NCI-H82 treated with DMSO at 0.1 percent for 48 hours (cell line): ENCODE measurements at regions not wholly inside any gene's neighbourhood (a gene's known extent, or its start where the extent isn't known, plus 50 kb on each side); places are given as distances from the start of the nearest gene placed in this dataset.

ENCODE experiments used
- DNase-seq: peaks from one replicate; lab custom pipeline; 2025; ENCODE audit not compliant: unreplicated experiment; lab: John Stamatoyannopoulos, UW

DNA sequence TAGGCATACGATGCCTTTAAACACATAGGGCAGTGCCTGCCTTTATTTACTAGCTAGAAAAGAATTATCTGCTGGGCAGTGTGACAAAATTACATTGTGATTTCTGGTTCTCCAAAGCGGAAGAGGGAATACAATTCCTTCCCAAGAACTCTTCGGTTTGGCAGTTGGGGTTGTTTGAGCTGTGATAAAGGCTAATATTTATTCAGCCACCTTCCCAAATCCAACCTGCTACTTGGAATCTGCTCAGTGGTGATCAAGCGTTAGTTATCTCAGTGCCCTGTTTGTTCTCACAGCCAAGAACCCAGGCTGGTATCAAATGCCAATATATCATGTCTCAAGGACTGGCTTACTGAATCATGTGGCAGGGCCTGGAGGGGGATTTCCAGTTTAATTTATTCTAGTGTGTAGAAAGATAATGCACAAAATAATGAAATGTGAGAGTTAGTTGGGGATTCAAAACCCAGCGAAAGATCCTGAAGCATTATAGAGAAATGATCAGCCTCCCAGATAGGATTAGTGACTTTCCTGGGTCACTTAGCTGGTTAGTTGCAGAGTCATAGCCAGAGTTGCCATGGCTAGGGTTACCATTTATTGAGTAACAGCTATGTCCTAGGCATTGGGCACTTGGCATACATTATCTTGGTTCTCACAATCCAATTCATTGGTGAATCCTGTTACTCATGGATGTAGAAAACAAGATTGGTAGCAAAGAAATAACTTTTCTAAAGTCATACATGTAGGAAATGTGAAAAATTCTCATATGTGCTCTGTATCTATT is 457.0 kb upstream of the KLF4 start:
- DNase-seq = no peak

DNA sequence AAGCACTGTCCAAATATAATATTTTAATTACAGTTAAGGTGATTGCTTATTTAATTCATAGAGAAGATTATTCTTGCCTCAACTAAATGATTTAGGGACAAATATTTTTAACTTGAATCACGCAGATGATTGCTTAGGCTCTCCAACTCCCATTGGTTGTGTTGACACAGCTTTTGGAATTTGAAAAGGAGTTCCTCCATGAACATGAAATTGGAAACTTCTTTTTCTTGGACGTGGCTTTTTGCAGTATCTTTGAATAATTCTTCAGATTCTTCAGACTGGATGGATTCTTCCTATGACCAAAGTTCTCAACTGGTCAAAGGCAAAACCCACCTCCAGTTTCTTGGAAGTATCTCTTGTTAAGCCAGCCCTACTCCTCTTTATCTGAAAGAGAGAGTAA is 456.4 kb upstream of the KLF4 start:
- no peak for DNase-seq

DNA sequence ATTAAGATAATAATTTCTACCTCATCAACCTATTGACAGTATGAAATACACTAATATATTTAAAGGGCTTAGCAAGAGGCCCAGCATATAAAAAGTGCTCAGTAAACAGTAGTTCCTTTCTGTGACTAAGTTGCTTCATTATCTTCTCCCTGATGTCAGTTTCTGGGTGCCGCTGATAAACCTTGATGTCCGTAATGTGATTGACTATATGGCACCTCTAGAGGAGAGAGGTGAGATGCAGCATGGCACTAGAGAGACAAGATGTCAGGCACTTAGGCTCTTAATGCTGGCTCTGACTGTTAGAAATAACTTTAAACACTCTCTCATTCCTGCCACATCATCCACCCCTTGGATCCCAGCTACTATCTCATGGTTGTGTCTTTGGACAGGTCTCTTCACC is 455.9 kb upstream of the KLF4 start:
- no peak for DNase-seq

DNA sequence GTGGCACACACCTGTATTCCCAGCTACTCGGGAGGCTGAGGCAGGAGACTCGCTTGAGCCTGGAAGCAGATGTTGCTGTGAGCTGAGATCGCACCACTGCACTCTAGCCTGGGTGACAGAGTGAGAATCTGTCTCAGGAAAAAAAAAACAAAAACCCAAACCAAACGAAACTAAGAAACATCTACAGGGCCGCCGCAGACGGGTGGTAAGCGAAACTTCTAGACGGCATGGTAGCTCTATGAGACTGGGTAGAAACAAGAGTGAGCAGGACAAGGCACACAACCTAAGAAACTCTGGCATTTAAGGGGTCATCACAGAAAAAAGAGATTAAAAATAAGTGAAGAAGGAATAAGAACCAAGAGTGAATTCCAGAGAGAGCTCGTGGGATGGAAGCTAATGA is 454.8 kb upstream of the KLF4 start:
- no peak for DNase-seq

DNA sequence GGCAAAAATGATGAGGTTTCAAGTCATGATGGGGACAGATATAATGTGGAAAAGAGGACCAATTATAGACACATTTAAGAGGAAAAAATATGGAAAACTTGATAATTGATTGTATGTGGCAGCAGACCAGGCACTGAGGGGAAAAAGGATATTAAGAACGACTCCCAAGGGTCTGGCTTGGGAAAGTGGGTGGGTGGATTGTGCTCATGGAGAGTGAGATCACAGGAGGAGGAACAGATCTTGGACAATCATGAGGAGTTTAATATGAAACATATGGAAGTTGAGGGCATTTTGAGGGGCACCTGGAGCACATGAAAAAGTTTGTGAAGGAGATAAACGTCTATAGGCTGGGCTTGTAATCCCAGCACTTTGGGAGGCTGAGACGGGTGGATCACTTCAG is 454.3 kb upstream of the KLF4 start:
- DNase-seq = no peak

DNA sequence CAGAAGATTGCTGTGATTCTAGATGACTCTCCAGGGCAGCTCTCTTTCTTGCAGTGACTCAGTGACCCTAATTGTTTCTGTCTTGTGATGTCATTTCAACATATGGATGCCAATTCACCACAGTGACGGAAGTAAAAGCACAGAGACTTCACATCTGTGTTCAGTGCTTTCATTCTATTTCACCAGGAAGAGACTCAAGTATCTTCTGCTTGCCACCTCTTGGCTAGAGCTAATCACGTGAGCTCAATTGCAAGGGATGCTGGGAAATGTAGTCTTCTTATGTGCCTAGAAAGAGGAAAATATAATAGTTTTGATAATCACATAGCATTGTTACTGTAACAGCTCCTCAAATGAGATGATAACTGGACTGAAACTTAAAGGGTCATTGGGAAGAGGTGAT is 453.3 kb upstream of the KLF4 start:
- no peak for DNase-seq

DNA sequence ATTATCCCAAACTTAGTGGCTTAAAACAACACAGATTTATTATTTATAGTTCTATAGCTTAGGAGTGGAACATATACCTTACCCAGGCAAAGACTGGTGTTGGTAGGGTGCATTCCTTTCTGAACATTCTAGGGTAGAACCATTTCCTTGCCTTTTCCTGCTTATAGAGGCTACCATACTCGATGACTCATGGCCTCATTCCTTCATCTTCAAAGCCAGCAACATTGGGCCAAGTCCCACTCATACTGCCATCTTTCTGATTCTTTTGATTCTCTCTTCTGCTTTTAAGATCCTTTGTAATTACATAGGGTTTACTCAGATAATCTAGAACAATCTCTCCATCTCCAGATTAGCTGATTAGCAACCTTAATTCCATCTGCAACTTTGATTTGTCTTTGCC is 452.7 kb upstream of the KLF4 start:
- no peak for DNase-seq

DNA sequence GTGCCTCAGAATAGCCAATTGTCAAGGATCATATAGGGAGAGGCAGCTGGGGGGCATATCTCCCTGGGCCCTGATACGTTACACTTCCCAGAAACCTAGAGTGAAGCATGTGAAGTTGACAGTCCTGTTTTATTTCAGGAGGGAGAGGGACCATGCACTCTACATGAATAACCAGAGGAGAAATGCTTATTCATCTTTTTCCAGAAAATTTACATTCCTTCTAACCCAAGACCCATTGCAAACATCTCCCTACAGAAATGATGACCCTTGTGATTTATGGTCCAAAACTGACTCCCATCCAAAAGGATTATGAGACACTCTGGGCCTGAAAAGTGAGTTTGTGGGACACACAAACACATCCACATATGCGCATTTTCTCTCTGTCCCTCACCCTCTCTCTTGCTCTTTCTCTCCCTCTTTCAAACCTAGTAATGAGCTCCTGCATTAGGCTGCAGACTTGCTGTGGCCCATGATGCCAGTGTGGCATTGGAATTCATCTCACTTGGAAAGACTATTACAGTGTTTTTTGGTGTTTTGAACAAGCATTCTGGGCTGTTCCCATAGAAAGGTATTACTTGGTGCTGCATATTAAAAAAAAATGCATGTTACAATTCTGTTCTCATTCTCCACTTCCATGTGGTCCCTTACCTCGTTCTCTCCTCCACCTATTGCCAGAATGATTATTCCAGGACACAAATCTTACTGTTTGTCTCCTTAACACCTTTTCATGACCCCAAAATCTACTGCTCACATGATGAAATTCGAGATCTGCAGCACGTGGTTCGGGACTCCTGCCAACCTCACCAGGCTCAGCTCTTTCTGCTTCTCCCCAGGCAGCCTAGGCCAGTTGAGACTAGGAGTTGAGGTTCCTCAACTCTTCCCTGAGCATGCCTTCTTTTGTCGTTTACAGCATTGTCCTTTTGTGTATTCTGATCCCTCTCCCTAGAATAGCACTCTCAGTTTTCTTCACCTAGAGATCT is 451.3 kb upstream of the KLF4 start:
- no peak for DNase-seq

DNA sequence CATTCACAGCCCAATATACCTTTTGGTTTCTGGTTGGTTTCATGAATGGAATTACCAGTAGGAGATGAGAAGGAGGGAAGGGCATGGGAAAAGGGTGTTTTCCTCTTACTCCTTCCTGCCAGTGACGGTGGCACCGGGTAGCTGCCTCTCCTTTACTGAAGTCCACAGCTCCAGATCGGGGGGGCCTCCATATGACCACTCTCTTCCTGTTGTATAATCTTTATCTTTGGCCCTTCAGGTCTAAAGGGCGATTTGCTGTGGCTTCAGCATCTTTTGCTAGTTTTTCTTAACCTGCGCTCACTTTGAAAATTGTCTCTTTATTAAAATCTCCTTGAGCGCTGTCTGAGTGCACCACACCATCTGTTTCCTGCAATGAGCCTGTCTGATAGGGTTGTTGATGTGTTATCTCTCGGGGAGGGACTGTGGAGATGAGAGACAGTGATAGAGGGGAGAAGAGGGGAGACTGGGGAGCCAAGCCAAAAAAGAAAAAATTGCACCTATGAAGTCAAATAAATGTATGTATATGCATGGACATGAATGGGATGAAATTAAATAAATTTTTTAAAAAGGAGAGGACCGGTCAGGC is 449.3 kb upstream of the KLF4 start:
- DNase-seq = no peak

DNA sequence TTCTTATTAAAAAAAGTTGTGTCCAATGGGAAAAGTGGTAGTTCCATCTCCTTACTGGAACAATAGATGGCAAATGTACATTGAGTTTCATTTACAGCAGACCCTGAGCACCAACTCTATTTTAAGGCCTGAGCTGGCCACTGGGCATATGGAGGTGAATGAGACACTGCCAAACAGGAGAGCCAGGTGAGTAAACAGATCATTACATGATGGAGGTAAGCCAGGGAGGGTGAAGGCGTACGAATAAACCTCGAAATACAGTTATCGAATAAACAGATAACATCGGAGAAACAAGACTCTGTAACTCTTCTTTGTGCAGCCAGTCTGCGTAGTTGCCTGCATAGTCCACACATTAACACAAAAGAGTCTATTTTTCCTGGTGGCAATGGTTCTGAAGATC is 446.4 kb upstream of the KLF4 start:
- no peak for DNase-seq

DNA sequence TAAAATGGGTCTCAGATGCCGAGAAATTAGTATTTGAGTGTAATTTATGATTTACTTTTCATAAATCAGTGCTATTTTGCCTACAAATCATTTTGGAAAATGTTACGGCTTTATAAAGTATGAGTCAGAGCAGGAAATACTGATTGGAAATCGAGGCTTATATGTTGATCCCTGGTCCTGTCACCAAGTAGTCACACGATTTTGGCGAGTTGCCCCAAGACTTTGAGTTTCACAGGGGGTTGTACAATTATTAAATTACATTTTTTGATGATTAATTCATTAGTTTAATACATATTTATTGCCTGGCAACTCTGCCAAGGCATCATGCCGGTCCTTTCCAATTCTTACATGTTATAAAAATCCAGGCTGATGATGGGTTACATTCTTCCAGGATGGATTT is 443.9 kb upstream of the KLF4 start:
- DNase-seq = no peak

DNA sequence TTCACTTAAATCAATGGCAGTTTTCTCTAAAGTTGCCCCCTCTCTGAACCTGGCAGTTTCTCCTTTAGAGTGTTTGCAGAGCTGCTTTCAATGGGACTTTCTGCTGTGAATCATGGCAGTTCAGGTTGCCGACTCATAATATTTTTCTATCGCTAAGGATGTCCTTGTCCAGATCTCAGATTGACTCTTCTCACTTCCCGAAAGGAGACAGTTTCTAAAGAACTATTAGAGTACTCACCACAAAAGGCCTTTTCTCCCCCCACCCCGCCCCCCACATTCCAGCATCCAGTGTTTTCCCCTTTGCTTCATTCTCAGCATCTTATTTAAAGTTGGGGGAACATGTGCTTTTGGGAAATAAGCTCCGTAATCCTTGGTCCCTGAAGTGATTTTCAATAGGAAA is 443.5 kb upstream of the KLF4 start:
- no peak for DNase-seq

DNA sequence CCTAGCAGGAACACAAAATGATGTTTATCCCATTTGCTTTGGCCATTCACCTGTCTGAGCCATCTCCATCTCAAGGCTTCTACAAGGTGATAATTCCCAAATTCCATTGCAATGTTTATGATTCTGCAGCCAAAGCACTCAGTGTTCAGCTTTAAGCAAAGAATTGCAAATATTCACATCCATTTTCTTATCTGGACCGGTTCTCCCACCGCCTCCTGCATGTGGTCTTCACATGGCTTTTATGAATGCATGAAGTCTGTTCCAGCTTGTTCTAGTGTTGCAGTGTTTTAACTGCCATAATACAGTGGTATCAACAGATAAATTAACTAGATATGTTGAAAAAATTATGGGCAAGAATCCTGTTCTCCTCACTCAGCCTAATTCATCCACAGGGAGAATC is 443.0 kb upstream of the KLF4 start:
- DNase-seq = no peak

DNA sequence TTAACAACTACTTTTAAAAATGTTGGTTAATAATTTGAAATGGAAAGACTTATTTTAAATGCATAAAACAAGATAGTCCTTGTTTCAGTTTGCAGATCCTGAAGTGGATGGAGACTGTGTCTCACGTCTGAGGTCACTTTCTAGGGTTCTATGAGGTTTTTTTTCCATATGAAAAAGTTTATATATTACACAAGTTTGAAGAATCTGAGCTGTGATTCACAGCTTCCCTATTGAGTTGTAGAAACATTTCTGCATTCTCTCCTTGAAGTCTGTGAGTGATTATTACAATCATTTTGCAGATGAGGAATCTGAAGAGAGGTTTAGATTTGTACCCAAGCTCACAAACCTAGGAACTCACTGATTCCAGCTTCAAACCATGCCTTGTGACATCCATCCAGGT is 442.5 kb upstream of the KLF4 start:
- DNase-seq = no peak

DNA sequence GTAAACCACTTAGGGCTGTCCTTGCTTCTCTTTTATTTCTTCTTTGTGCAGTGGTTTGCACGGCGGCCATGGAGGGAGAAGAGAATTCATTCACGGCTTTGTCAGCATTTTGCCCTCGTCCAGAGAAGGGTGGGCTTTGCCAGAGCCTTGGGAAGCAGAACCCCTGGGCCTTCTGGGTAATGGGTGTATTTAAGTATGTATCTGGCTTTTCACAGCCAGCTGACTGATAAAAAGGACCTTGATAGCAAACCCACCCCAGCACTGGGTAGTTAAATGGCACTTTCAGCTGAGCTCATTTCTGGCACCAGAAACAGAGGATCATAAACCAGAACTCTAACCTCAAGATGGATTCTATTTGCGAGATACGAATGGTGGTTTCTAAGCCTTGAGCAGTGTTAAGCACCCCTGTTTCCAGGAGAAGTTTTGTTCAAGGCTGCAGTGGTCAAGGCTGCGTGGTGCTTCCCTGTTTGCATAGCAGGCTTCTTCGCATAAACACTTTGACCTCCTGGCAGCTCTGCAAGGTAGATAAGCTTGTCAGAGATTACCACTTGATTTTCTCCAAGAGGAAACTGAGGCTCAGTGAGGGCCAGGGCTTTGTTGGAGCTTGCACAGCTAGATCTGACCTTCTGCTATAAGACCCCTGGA is 441.6 kb upstream of the KLF4 start:
- DNase-seq = no peak

DNA sequence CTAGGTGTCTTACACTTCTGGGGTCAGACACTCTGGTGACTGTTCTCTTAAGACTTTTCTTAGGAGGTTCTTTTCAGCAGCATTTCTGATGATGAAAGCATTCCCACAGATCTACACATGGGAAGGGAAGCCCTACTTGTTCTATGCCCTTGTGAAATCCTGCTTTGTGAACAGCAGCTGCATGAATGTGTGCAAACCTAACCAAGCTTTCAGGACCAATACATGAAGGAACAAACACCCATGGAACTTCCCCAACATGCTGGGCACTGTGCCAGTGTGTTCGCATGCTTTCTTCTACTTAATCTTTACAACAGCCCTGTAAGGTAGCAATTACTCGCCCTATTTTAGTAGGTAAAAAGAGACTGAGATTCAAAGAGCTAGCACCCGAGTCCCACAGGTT is 439.9 kb upstream of the KLF4 start:
- no peak for DNase-seq

DNA sequence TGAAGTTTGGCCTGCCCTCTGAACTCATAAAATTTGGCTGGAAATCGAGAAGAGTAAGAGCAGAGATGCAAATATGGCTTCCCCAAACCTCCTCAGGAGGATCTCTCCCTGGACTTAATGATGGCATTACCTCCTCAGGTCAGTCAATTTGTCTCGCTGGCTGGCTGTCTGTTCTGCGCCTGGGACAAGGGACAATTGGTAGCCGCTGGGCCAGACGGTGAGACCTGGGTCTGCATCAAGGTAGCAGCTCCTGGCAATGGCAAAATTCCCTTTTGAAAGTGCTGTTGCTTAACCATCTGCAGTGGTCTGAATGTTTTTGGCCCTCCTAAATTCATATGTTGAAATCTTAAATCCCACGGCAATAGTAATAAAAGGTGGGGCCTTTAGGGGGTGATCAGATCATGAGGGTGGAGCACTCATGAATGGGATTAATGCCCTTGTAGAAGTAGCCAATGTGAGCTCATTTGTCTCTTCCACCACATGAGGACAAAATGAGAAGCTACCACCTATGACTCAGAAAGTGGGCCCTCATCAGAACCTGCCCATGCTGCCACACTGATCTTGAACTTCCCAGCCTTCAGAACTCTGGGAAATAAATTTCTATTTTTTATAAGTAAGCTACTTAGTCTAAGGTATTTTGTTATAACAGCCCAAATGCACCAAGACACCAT is 439.3 kb upstream of the KLF4 start:
- no peak for DNase-seq

DNA sequence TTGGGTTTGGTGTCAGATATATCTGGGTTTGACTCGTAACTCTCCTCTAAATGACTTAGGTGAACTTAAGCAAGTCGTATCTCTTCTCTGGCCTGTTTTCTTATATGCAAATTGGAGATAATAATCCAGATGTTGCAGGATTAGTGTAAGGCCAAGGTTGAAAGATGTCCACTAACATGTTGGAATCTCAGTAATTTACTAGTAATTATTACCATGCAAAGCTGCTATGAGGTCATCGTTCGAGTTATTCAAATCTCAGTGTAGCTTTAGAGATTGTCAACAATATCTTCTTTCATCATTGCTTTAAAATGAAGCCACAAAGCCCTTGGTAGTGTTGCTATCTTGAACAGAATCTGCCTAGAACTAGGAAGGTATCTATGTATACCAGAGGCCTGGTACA is 437.7 kb upstream of the KLF4 start:
- no peak for DNase-seq

DNA sequence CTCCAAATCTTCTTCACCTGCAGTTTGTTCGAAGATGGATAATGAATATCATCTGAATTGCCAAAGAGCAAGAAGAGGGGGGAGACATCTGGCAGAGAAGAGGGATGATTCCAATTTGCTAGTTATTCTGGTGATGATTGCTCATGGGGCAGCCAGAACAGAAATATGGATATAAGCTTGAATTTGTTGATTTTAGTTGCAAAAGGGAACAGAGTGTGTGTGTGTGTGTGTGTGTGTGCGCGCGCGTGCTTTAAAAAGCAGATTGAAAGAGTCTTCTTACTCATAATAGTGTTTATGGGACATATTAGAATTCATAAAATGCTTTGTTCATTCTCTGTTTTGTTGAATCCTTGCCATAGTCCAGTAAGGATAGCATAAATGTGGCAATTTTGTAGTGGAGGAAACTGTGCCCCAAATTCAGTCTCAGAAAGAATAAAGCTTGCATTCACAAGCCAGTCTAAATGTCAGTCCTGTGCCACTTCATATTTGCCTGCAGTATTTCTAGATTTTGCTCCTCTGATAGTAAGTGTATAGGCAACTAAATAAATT is 436.3 kb upstream of the KLF4 start:
- no peak for DNase-seq

DNA sequence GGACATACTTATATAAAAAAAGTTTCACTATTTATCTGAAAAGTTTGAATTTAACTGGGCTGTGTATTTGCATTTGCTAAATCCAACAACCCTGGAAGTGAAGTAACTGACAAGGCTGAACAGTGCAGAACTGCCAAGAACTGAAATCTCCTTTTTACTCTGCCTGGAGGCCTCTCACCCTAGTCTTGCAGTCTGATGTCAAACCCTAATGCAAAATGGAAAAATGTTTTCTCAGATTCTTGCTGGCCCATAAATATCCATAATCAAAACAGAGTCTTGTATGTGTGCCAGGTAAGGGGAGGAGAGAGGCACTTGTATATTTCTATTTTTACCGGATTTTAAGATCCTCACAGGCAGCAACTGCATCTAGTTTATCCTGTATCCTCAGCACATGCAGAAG is 432.7 kb upstream of the KLF4 start:
- no peak for DNase-seq

DNA sequence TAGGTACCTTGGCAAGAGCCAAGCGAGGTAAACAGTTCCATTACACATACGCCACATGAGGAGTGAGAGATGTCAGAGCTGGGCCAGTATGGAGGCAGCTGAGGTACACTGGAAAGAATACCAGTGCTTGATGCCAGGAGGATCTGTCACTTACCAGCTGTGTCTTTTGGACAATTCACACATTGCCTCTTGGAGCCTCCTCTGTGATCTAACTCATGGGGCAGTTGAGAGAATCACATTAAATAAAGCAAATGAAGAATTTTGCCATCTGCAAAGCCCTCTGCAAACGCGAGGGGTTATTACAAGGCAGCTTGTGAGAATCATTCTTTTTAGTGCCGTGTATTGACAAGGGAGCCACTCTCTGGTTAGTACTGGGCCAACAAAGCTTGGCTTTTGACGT is 429.7 kb upstream of the KLF4 start:
- no peak for DNase-seq
